GM18511 (cell line): ENCODE measurements at regions not wholly inside any gene's neighbourhood (a gene's known extent, or its start where the extent isn't known, plus 50 kb on each side); places are given as distances from the start of the nearest gene placed in this dataset.

Experiments used
- ATAC-seq: cut with Tn5 transposase; IDR thresholded peaks from one replicate; pipeline ENCODE4 v1.9.1; 2021; ENCODE audit warnings: mild to moderate bottlenecking, moderate library complexity; ENCODE audit not compliant: unreplicated experiment

GRCh38 chr15:46766021-46766420 lies 951.3 kb upstream of the SEMA6D start:
- no peak for ATAC-seq

GRCh38 chr15:46768287-46768686 lies 949.0 kb upstream of the SEMA6D start:
- ATAC-seq, result no peak

- ATAC-seq, result no peak
These were observed 944.3 kb upstream of the SEMA6D start for GRCh38 chr15:46773016-46773415.

GRCh38 chr15:46778876-46779275 lies 938.4 kb upstream of the SEMA6D start:
- no peak for ATAC-seq

- ATAC-seq, result no peak
These were observed 930.6 kb upstream of the SEMA6D start for GRCh38 chr15:46786590-46787285.

GRCh38 chr15:46795685-46796084 lies 921.6 kb upstream of the SEMA6D start:
- ATAC-seq, result no peak

GRCh38 chr15:46808834-46809233 lies 908.5 kb upstream of the SEMA6D start:
- no peak for ATAC-seq

- ATAC-seq, result no peak
These were observed 902.1 kb upstream of the SEMA6D start for GRCh38 chr15:46815240-46815639.

GRCh38 chr15:46815765-46816164 lies 901.5 kb upstream of the SEMA6D start:
- no peak for ATAC-seq

GRCh38 chr15:46848704-46849103 lies 868.6 kb upstream of the SEMA6D start:
- no peak for ATAC-seq

- no peak for ATAC-seq
These were observed 863.7 kb upstream of the SEMA6D start for GRCh38 chr15:46853600-46853999.

- ATAC-seq, result no peak
These were observed 862.7 kb upstream of the SEMA6D start for GRCh38 chr15:46854564-46854963.

- no peak for ATAC-seq
These were observed 861.9 kb upstream of the SEMA6D start for GRCh38 chr15:46855388-46855787.

- no peak for ATAC-seq
These were observed 860.3 kb upstream of the SEMA6D start for GRCh38 chr15:46856839-46857502.

- ATAC-seq, result no peak
These were observed 859.2 kb upstream of the SEMA6D start for GRCh38 chr15:46858150-46858549.

GRCh38 chr15:46861796-46862195 lies 855.5 kb upstream of the SEMA6D start:
- ATAC-seq, result no peak

GRCh38 chr15:46865155-46865554 lies 852.1 kb upstream of the SEMA6D start:
- no peak for ATAC-seq

- ATAC-seq, result no peak
These were observed 844.9 kb upstream of the SEMA6D start for GRCh38 chr15:46872286-46872980.

- ATAC-seq, result no peak
These were observed 844.3 kb upstream of the SEMA6D start for GRCh38 chr15:46872981-46873330.

- no peak for ATAC-seq
These were observed 838.1 kb upstream of the SEMA6D start for GRCh38 chr15:46879032-46879770.

- no peak for ATAC-seq
These were observed 836.5 kb upstream of the SEMA6D start for GRCh38 chr15:46880791-46881190.
